Heart left ventricle (tissue), 16 donors: ENCODE measurements at regions not wholly inside any gene's neighbourhood (a gene's known extent, or its start where the extent isn't known, plus 50 kb on each side); places are given as distances from the start of the nearest gene placed in this dataset.

Experiments used
- ATAC-seq, 4 donors: fragments of 200-7000 bp; cut with Tn5 transposase; one replicate each; pipeline ENCODE4 v1.9.1; 2020 to 2022; ENCODE audit warnings: moderate library complexity in 4 of 4, mild to moderate bottlenecking in 3 of 4, moderate number of reproducible peaks in 1 of 4
- DNase-seq, 5 donors: peaks; one replicate each; pipeline ENCODE4 v3.0.0-alpha.2; 2020
- H3K27ac ChIP-seq, 12 donors: fragments of 200-600 bp; sonication (generic) in 4 of 12; one replicate each; pipeline versions ENCODE4 v1.5.0 to v1.8.0; 2016 to 2022; ENCODE audit warnings: mild to moderate bottlenecking in 2 of 12
- H3K27me3 ChIP-seq, 9 donors: fragments of 200-600 bp; sonication (generic) in 2 of 9; one replicate each; pipeline versions ENCODE4 v1.5.1 to v1.8.0; 2016 to 2022; ENCODE audit warnings: mild to moderate bottlenecking in 3 of 9
- H3K36me3 ChIP-seq, 9 donors: fragments of 200-600 bp; sonication (generic) in 2 of 9; one replicate each; pipeline versions ENCODE4 v1.5.0 to v1.8.0; 2018 to 2022; ENCODE audit warnings: mild to moderate bottlenecking in 2 of 9
- H3K4me1 ChIP-seq, 12 donors: fragments of 200-600 bp; sonication (generic) in 4 of 12; one replicate each; pipeline versions ENCODE4 v1.5.0 to v1.8.0; 2016 to 2022; ENCODE audit warnings: mild to moderate bottlenecking in 3 of 12
- H3K4me3 ChIP-seq, 12 donors: fragments of 200-600 bp; sonication (generic) in 4 of 12; one replicate each; pipeline versions ENCODE4 v1.5.0 to v1.8.0; 2017 to 2022; ENCODE audit warnings: mild to moderate bottlenecking in 9 of 12, moderate library complexity in 4 of 12
- H3K9me3 ChIP-seq, 12 donors: fragments of 200-600 bp; sonication (generic) in 4 of 12; one replicate each; pipeline versions ENCODE4 v1.5.0 to v1.8.0; 2016 to 2022; ENCODE audit warnings: mild to moderate bottlenecking in 1 of 12
- POLR2A ChIP-seq, 2 donors: fragments of 450-650 bp; IDR thresholded peaks; one replicate each; pipeline ENCODE4 v1.6.1; 2017; ENCODE audit warnings: antibody characterized with exemption in 2 of 2, mild to moderate bottlenecking in 2 of 2, moderate library complexity in 2 of 2
- WGBS, 4 donors: extraction: QIAGEN DNeasy Blood & Tissue Kit in 2 of 4; methylation state at CpG; one replicate each; pipeline versions ENCODE4 v1.1.5 to v1.1.7; 2013 to 2018; 5-methylcytosine and 5-hydroxymethylcytosine counted together
- intact Hi-C, 10 donors: fragments of 100-400 bp; cut with DNase I; formaldehyde crosslinking; loops; one replicate each; pipeline versions ENCODE4 v1.11.1 to v1.14.2; 2022
- TF ChIP-seq, protein P1 (sequence below), 12 donors: fragments of 200-600 bp; sonication (generic) in 4 of 12; IDR thresholded peaks; one replicate each; pipeline versions ENCODE4 v1.5.0 to v1.8.0; 2018 to 2022; ENCODE audit warnings: antibody characterized with exemption in 12 of 12, mild to moderate bottlenecking in 5 of 12
- donor health status: ischemic (EF 13 %, LVEDD 7.1; RV severe dilation, severe dysfunction).
- donor health status: healthy with polysubstance abuse.
- donor health status: DM: no; HTN: yes; CAD: no.
- donor health status: DM: no; HTN: no; CAD: no.
- donor health status: ischemic (EF 25% LVEDD 6.9; RV normal size, moderate dysfunction).
- donor health status: ischemic (EF 25% LVEDD 5.7; RV mildly dilated, moderate dysfunction).
- donor health status: healthy.
- donor health status: DM: yes; HTN: yes; CAD: no.
- donor health status: ischemic (EF 35%, LVEDD 5.7; RV mildly dilated, moderate dysfunction).
- donor health status: nonischemic (EF 11% LVEDD 7.7; RV severe dilation, severe dysfunction).
- donor health status: DM: yes; HTN: yes; CAD: no.
- donor health status: PGD.
- donor health status: ischemic (EF 29% LVEDD 5.4; RV normal size, mild dysfunction).
- donor health status: nonischemic (EF 23%, LVEDD 6.1; RV moderate dilation, normal function).

DNA sequence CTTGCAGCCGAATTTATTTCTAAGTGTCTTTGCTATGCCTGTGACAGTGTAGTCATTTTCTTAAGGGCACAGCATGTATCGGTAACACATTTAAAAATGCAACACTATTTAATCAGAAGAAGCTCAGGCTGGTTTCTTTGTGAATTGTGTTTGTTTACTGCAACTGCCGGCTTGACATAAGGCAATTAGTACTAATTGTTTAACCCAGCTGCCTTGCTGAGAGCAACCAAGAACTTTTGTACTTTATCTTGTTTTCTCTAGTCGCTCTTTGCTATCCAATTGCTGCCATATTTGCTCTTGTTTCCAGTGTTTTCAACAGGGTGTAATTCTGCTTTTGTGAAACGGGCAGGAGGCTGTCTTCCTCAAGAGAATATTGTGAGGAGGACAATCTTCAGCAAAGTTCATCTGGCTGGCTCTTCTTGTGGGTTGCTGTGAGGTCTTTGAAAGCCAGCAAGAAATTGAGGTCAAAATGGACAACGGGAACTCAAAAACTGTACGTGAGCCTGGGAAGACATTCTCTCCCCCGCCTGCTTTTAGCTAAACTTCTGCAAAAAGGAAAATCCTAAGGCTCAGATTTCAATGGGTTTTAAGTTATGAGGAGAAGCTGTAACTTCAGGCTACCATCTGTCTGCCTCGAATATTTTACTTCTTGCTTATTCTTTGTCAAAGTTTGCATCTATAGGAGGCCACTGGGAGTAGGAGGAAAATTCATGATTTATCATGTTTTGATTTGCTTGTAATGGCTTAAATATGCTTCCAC is 75.8 kb upstream of the TSHZ3 start:
- Histone ChIP-seq H3K27ac (no peak overlapping the region), H3K27me3 (peaks cover 0 to 9% (median 2%) of the 10 kb centered on the region in 9 donors), H3K36me3 (no peaks in the 10 kb centered on the region), H3K4me1 (no peaks in the 10 kb centered on the region), H3K9me3 (no peaks in the 10 kb centered on the region), H3K4me3 (no peak overlapping the region)
- WGBS, 4 donors: 59 to 72% (median 68%) methylated on average over 9 of the region's 9 CpGs
- no peak for DNase-seq
- intact Hi-C loops: no loop called here
- TF ChIP-seq POLR2A (IDR thresholded peaks at IDR 0.05): no peak
- TF ChIP-seq, protein P1, sequence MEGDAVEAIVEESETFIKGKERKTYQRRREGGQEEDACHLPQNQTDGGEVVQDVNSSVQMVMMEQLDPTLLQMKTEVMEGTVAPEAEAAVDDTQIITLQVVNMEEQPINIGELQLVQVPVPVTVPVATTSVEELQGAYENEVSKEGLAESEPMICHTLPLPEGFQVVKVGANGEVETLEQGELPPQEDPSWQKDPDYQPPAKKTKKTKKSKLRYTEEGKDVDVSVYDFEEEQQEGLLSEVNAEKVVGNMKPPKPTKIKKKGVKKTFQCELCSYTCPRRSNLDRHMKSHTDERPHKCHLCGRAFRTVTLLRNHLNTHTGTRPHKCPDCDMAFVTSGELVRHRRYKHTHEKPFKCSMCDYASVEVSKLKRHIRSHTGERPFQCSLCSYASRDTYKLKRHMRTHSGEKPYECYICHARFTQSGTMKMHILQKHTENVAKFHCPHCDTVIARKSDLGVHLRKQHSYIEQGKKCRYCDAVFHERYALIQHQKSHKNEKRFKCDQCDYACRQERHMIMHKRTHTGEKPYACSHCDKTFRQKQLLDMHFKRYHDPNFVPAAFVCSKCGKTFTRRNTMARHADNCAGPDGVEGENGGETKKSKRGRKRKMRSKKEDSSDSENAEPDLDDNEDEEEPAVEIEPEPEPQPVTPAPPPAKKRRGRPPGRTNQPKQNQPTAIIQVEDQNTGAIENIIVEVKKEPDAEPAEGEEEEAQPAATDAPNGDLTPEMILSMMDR (IDR thresholded peaks at IDR 0.05): no peak
- ATAC-seq: no peak

DNA sequence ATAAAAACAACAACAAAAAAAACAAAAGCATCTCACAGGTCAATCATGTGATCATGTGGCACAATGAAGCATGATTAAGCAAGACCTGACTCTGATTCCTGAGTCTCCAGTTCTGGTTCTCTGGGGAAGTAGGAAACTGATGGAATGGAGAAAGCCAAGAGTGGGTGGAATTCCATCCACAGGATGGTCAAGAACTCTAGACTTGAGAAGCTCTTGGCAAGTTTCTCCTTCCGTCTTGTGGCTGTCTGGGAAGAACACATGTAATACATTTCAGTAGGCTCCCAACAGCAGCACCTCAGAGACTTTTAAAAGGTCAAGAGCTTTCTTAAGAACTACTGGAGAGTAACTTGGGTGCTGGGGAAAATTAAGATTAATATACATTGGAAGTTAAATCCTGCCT is 78.6 kb upstream of the TSHZ3 start:
- peak in 2 of 4 donors; percentile 68 to 87 for ATAC-seq
- 67 to 100% (median 75%) methylated on average over 1 of the region's 1 CpG for WGBS, 4 donors
- intact Hi-C loops: no loop called here
- no peaks in the 10 kb centered on the region for H3K9me3 ChIP-seq
- no peak for DNase-seq
- no peak for TF ChIP-seq POLR2A (IDR thresholded peaks at IDR 0.05)
- TF ChIP-seq, protein P1 (IDR thresholded peaks at IDR 0.05): no peak
- H3K27me3 ChIP-seq: peaks cover 0 to 9% (median 2%) of the 10 kb centered on the region in 9 donors
- no peak overlapping the region for H3K4me3 ChIP-seq
- peak overlapping the region in 1 of 12 donors; percentile 17 for H3K27ac ChIP-seq
- no peaks in the 10 kb centered on the region for H3K4me1 ChIP-seq
- H3K36me3 ChIP-seq: no peaks in the 10 kb centered on the region

DNA sequence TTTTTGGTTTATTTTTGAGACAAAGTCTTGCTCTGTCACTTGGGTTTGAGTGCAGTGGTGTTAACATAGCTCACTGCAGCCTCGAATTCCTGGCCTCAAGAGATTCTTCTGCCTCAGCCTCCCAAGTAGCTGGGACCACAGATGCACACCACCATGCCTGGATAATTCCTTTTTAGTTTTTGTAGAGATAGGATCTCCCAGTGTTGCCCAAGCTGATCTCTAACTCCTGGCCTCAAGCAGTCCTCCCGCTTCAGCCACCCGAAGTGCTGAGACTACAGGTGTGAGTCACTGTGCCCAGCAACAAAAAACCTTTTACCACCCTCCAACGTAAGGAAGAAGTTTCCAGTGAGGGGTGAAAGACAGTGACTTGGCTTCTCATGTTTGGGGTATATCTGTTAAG is 81.1 kb upstream of the TSHZ3 start:
- DNase-seq (no peak), ATAC-seq (no peak)
- Histone ChIP-seq H3K4me1 (no peaks in the 10 kb centered on the region), H3K9me3 (peaks cover 0 to 8% (median 5%) of the 10 kb centered on the region in 12 donors), H3K27ac (no peak overlapping the region), H3K27me3 (peaks cover 0 to 9% (median 0%) of the 10 kb centered on the region in 9 donors), H3K4me3 (no peak overlapping the region), H3K36me3 (no peaks in the 10 kb centered on the region)
- no peak for TF ChIP-seq POLR2A (IDR thresholded peaks at IDR 0.05)
- TF ChIP-seq, protein P1 (IDR thresholded peaks at IDR 0.05): no peak
- 75 to 82% (median 77%) methylated on average over 4 of the region's 4 CpGs for WGBS, 4 donors
- intact Hi-C loops: no loop called here

DNA sequence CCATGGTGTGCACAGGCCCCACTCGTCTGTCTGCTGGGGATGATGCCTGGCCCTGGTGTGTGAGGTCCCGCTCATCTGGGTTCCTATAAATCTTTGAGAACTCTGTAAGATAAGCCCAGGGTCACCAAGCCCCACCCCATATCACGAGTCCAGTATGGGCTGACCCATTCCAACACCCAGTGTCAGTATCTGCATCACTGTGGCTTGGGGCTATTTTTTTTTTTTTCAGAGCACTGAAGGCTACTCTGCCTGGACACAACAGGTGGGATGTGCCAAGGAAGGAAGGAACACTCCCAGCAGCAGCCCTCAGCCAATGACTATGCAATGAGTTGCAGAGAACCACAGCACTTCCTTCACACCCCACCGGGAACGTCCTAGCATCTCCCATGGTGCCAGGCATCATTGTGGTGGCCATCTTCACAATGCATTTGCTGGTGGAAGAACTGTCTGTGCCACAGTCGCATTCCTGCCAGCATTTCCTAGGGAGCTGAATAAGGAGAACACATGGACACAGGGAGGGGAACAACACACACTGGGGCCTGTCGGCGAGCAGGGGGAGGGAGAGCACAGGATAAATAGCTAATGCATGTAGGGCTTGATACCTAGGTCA is 83.1 kb upstream of the TSHZ3 start:
- DNase-seq (no peak), ATAC-seq (no peak)
- H3K4me3 ChIP-seq: no peak overlapping the region
- H3K27me3 ChIP-seq: peaks cover 0 to 5% (median 0%) of the 10 kb centered on the region in 9 donors
- intact Hi-C loops: no loop called here
- H3K9me3 ChIP-seq: peaks cover 0 to 12% (median 6%) of the 10 kb centered on the region in 12 donors
- H3K36me3 ChIP-seq: no peaks in the 10 kb centered on the region
- no peaks in the 10 kb centered on the region for H3K4me1 ChIP-seq
- WGBS, 4 donors: 62 to 73% (median 73%) methylated on average over 8 of the region's 8 CpGs
- no peak overlapping the region for H3K27ac ChIP-seq
- no peak for TF ChIP-seq POLR2A (IDR thresholded peaks at IDR 0.05)
